Fibroblast of pulmonary artery (primary cell): ENCODE measurements at regions not wholly inside any gene's neighbourhood (a gene's known extent, or its start where the extent isn't known, plus 50 kb on each side); places are given as distances from the start of the nearest gene placed in this dataset.

Experiments used
- DNase-seq: peaks from one replicate; pipeline ENCODE4 v3.0.0-alpha.2; 2010; ENCODE audit warnings: low read depth
- H3K4me3 ChIP-seq: replicated peaks from 2 replicates; pipeline ENCODE4 v1.5.1; 2011; ENCODE audit warnings: low read depth, mild to moderate bottlenecking, control low read depth, low read length, moderate library complexity
- TF ChIP-seq, protein P1 (sequence below): IDR thresholded peaks from 2 replicates; pipeline ENCODE4 v1.5.1; 2011; ENCODE audit warnings: mild to moderate bottlenecking, control low read depth, low read length, inconsistent platforms; ENCODE audit errors: missing control alignments

DNA sequence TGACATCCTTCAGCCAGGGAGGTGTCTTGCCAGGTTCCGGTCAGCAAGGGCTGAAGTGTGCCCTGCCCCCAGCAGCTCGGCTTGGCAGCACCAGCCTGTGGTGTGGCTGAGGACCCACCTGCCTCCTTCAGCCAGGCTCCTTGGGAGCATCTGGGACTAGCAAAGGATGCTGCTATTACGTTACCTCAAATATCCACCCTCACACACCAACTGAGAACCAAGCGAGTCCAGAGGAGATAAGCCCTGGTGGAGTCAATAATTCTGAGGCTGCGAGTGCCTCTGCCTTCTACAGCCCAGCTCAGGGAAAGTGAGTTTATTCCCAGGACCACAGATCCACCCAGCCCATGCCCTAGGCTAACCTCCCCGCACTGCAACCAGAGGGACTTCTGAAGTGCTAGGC, 57.1 kb upstream of the FSTL4 start:
- TF ChIP-seq, protein P1, sequence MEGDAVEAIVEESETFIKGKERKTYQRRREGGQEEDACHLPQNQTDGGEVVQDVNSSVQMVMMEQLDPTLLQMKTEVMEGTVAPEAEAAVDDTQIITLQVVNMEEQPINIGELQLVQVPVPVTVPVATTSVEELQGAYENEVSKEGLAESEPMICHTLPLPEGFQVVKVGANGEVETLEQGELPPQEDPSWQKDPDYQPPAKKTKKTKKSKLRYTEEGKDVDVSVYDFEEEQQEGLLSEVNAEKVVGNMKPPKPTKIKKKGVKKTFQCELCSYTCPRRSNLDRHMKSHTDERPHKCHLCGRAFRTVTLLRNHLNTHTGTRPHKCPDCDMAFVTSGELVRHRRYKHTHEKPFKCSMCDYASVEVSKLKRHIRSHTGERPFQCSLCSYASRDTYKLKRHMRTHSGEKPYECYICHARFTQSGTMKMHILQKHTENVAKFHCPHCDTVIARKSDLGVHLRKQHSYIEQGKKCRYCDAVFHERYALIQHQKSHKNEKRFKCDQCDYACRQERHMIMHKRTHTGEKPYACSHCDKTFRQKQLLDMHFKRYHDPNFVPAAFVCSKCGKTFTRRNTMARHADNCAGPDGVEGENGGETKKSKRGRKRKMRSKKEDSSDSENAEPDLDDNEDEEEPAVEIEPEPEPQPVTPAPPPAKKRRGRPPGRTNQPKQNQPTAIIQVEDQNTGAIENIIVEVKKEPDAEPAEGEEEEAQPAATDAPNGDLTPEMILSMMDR, result no peak
- no peak overlapping the region for H3K4me3 ChIP-seq
- DNase-seq, result no peak

DNA sequence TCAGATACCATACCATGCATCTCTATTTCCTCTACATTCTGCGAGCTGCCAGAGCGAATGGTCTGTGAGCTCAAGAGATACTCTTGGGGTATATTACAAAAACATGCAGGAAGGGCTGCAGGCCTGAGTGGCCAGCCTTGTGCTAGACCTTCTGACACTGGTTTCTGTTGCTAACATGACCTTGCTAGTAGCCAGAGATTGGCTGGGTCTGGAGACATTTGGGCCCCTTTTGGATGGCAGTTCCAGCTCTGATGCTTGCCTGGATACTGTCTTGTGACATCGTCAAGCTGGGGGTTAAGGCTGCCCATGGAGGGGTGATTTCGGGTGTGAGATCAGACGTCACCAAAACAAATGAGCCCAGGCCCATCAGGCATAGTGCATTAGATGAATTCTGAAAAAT, 56.1 kb upstream of the FSTL4 start:
- TF ChIP-seq, protein P1, result no peak
- no peak for DNase-seq
- no peak overlapping the region for H3K4me3 ChIP-seq

DNA sequence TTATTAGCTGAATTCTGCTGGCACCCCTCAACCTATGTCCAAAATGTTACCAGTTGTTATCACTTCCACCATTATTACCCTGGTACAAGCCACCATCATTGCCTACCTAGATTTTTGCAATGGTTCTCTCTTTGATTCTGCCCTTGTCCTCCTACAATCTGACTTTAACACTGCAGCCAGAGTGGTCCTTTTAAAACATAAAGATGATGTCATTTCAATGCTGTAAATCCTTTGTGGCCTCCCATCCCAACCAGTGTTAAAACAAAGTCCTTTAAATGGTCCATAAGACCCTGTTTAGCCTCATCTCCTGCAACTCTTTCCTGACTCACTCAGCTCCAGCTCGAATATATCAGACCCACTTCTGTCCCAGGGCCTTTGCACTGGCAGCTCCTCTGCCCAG, 54.9 kb upstream of the FSTL4 start:
- TF ChIP-seq, protein P1, result no peak
- DNase-seq, result no peak
- H3K4me3 ChIP-seq, result no peak overlapping the region

DNA sequence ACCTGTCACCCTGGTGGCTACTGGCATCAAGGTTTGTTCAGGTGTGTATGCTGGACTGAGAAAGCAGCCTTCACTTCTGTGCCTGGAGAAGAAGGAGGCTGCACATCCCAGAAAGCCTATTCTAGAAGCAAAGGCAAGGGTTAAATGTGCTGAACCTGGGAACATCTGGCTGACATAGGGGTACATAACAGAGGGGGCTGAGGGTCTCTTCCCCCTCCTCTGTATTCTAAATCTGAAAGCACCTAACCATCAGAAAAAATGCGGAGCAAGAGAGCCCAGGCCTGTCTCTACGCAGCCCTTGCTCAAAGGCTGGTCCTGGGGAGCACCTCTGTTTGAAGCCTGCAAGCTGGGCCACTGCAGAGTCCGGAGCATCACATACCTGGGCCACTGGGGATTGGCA, 53.2 kb upstream of the FSTL4 start:
- H3K4me3 ChIP-seq, result no peak overlapping the region
- no peak for DNase-seq
- TF ChIP-seq, protein P1, result no peak

DNA sequence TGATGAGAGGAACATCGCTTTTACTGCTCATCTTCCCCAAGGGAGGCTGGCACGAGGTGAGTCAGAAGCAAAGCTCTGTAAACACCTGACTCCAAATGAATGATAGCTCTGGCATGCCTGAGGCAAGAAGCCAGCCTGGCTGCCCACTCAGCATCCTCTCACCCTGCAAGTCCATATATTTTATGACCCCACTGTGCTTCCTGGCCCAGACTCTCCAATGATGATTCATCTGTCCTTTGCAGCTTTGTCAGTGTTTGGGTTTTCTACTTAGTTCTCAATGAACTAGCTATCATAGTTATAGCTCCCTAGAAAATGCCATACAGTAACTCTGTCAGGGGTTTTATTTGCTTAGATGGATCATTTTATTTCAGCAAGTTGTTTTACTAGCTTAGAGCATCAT, 52.1 kb upstream of the FSTL4 start:
- TF ChIP-seq, protein P1, result no peak
- DNase-seq, result no peak
- H3K4me3 ChIP-seq, result no peak overlapping the region

DNA sequence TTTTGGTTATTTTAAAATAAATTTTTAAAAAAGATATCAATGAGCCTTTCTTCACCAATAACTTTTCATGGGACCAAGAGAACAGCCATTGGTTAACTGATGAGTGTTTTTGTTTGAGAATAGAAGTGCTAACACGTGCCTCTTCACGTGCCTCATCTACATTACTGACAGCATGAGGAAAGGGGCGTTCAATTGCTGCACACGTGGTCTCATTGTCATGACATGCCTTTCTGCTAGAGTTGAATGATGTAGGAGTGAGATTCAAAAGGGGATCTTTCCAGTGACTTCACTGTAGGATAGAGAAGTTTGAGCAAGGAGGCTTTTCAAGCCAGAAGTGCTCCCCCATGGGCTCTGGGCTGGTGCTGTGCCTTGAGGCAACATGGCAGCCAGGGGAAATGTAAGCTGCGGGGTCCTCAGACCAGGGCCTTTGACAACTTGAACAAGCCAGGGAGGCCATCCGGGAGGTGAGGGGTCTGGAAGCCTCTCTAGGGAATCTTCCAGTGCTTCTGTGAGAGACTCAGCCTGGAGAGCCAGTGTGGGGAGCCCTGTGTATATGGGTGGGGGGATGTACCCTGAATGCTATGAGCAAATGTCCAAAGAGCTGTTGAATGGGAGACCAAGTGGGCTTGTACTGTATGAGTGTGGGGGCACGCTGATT, 51.2 kb upstream of the FSTL4 start:
- H3K4me3 ChIP-seq, result no peak overlapping the region
- TF ChIP-seq, protein P1, result no peak
- DNase-seq, result no peak

DNA sequence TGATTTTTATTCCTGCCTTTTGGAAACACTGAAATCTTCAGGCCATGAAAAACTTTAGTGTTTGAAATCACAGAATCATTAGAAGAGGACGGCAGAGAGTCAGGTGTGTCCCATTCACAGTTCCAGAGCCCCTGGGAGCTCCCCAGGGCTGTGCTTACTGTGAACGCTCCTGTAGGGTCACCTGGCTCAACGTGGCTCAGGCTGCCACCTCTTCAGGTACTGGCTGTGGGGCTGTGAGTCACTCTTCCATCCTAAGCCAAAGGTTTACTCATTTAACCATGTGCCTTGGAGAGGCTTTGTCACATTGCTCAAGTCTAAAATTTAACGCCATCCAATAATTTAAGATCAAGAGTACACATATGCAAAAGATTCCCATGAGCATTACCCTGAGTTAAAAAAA, 50.2 kb upstream of the FSTL4 start:
- H3K4me3 ChIP-seq, result no peak overlapping the region
- DNase-seq, result no peak
- TF ChIP-seq, protein P1, result no peak
